A549 (cell line): ENCODE measurements at regions not wholly inside any gene's neighbourhood (a gene's known extent, or its start where the extent isn't known, plus 50 kb on each side); places are given as distances from the start of the nearest gene placed in this dataset.

Experiments used
- ATAC-seq, 2 experiments: fragments of 200-7000 bp in 1 of 2; fragments of >200 bp in 1 of 2; cut with Nextera tagmentation in 1 of 2; cut with Tn5 transposase in 1 of 2; 3 replicates each; pipeline versions ENCODE4 v1.8.0 to v1.9.1; 2018 to 2020; ENCODE audit warnings: mild to moderate bottlenecking in 1 of 2, moderate library complexity in 1 of 2
- CTCF ChIA-PET: fragments of 300-600 bp; sonication (Branson Sonifier 250); formaldehyde crosslinking; extraction: SDS; loops from one replicate; lab custom pipeline; 2021; ENCODE audit warnings: antibody characterized with exemption, inconsistent platforms; lab: Yijun Ruan, JAX
- POLR2A ChIA-PET: fragments of 350-600 bp; formaldehyde crosslinking; extraction: SDS; loops from one replicate; lab custom pipeline; 2021; ENCODE audit warnings: antibody characterized with exemption, inconsistent platforms; lab: Yijun Ruan, JAX
- DNase-seq, 2 experiments: peaks; one replicate each; pipeline versions ENCODE4 v3.0.0 to v3.0.0-alpha.2; 2011 to 2016; ENCODE audit warnings: low read depth in 1 of 2, low spot score in 1 of 2
- FAIRE-seq: peaks from 2 replicates; lab custom pipeline; 2011; peaks lifted over from hg19 to GRCh38; lab: Jason Lieb, UNC
- H3K27ac ChIP-seq, 2 experiments: fragments of >200 bp; sonication (Bioruptor Twin); formaldehyde crosslinking; 3 replicates each; pipeline ENCODE4 v1.5.1; 2016 to 2017
- H3K4me1 ChIP-seq: fragments of >200 bp; sonication (Bioruptor Twin); formaldehyde crosslinking; 3 replicates; pipeline ENCODE4 v1.6.1; 2016
- H3K4me2 ChIP-seq: fragments of >200 bp; sonication (Bioruptor Twin); formaldehyde crosslinking; 3 replicates; pipeline ENCODE4 v1.6.1; 2016
- H3K4me3 ChIP-seq: fragments of >200 bp; sonication (Bioruptor Twin); formaldehyde crosslinking; 3 replicates; pipeline ENCODE4 v1.5.1; 2016
- H3K9me3 ChIP-seq: fragments of >200 bp; sonication (Bioruptor Twin); formaldehyde crosslinking; 3 replicates; pipeline ENCODE4 v1.6.1; 2016
- CBX2 ChIP-seq: fragments of 200-600 bp; sonication (generic); IDR thresholded peaks from 2 replicates; pipeline ENCODE4 v1.6.1; 2016; ENCODE audit warnings: low read depth, mild to moderate bottlenecking, borderline replicate concordance
- CHD2 ChIP-seq: fragments of 150-350 bp; IDR thresholded peaks from 2 replicates; pipeline ENCODE4 v1.6.1; 2014; ENCODE audit warnings: low read length; ENCODE audit not compliant: partially characterized antibody
- EHF ChIP-seq: fragments of 250-450 bp; sonication (Bioruptor Pico); IDR thresholded peaks from 2 replicates; pipeline ENCODE4 v1.5.0; 2020; ENCODE audit warnings: mild to moderate bottlenecking
- ESRRA ChIP-seq: fragments of 150-350 bp; IDR thresholded peaks from 2 replicates; pipeline ENCODE4 v1.6.1; 2014; ENCODE audit warnings: mild to moderate bottlenecking, low read length, borderline replicate concordance
- FOSB ChIP-seq: fragments of 250-450 bp; sonication (Bioruptor Pico); IDR thresholded peaks from 2 replicates; pipeline ENCODE4 v1.5.0; 2020; ENCODE audit warnings: mild to moderate bottlenecking, moderate library complexity
- HDAC2 ChIP-seq: fragments of 200-600 bp; sonication (generic); IDR thresholded peaks from 2 replicates; pipeline ENCODE4 v1.6.1; 2016
- HEYL ChIP-seq: fragments of 250-450 bp; sonication (Bioruptor Pico); IDR thresholded peaks from 2 replicates; pipeline ENCODE4 v1.8.0; 2021; ENCODE audit warnings: mild to moderate bottlenecking, moderate library complexity
- KDM1A ChIP-seq: fragments of 200-600 bp; sonication (generic); IDR thresholded peaks from 2 replicates; pipeline ENCODE4 v1.6.1; 2016; ENCODE audit warnings: low read depth, mild to moderate bottlenecking
- PBX3 ChIP-seq: IDR thresholded peaks from 2 replicates; pipeline ENCODE4 v1.6.1; 2012
- RCOR1 ChIP-seq: fragments of 150-350 bp; IDR thresholded peaks from 2 replicates; pipeline ENCODE4 v1.6.1; 2014; ENCODE audit warnings: antibody characterized with exemption, low read length, low read depth
- TFCP2L1 ChIP-seq: fragments of 250-450 bp; sonication (Bioruptor Pico); IDR thresholded peaks from 2 replicates; pipeline ENCODE4 v1.5.0; 2021; ENCODE audit warnings: mild to moderate bottlenecking
- ZSCAN20 ChIP-seq: fragments of 250-450 bp; sonication (Bioruptor Pico); IDR thresholded peaks from 2 replicates; pipeline ENCODE4 v1.8.0; 2022; ENCODE audit warnings: mild to moderate bottlenecking, moderate library complexity
- WGBS: methylation state at CpG from one replicate; pipeline ENCODE4 v1.1.6; 2017; ENCODE audit errors: missing lambda C conversion rate; 5-methylcytosine and 5-hydroxymethylcytosine counted together
- TF ChIP-seq, protein P1 (sequence below): fragments of 450-650 bp; IDR thresholded peaks from 2 replicates; pipeline ENCODE4 v1.6.1; 2014; ENCODE audit warnings: antibody characterized with exemption
- TF ChIP-seq, protein P2 (sequence below): fragments of 250-450 bp; sonication (Bioruptor Pico); IDR thresholded peaks from 2 replicates; pipeline ENCODE4 v1.5.0; 2021; ENCODE audit warnings: mild to moderate bottlenecking, moderate library complexity, borderline replicate concordance

- TF ChIP-seq EHF = no peak
- TF ChIP-seq, protein P1, sequence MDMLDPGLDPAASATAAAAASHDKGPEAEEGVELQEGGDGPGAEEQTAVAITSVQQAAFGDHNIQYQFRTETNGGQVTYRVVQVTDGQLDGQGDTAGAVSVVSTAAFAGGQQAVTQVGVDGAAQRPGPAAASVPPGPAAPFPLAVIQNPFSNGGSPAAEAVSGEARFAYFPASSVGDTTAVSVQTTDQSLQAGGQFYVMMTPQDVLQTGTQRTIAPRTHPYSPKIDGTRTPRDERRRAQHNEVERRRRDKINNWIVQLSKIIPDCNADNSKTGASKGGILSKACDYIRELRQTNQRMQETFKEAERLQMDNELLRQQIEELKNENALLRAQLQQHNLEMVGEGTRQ = no peak
Observed at GRCh38 chr13:74646091-74646490, 511.9 kb upstream of the KLF12 start (continued).

GRCh38 chr13:74645586-74645985, 511.4 kb upstream of the KLF12 start:
- FAIRE-seq (no peak), DNase-seq (no peak), ATAC-seq (no peak)
- POLR2A ChIA-PET = no interaction called here
- H3K27ac ChIP-seq = no peak overlapping the region
- no peaks in the 10 kb centered on the region for H3K9me3 ChIP-seq
- TF ChIP-seq CBX2 = no peak
- TF ChIP-seq ZSCAN20 (CRISPR knock-in tag) = no peak
- no peak for TF ChIP-seq HDAC2
- no peak for TF ChIP-seq ESRRA
- no peak for TF ChIP-seq TFCP2L1 (CRISPR knock-in tag)
- TF ChIP-seq, protein P2, sequence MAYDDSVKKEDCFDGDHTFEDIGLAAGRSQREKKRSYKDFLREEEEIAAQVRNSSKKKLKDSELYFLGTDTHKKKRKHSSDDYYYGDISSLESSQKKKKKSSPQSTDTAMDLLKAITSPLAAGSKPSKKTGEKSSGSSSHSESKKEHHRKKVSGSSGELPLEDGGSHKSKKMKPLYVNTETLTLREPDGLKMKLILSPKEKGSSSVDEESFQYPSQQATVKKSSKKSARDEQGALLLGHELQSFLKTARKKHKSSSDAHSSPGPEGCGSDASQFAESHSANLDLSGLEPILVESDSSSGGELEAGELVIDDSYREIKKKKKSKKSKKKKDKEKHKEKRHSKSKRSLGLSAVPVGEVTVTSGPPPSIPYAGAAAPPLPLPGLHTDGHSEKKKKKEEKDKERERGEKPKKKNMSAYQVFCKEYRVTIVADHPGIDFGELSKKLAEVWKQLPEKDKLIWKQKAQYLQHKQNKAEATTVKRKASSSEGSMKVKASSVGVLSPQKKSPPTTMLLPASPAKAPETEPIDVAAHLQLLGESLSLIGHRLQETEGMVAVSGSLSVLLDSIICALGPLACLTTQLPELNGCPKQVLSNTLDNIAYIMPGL = no peak
- TF ChIP-seq PBX3 = no peak
- TF ChIP-seq KDM1A = no peak
- TF ChIP-seq FOSB (CRISPR knock-in tag) = no peak
- CTCF ChIA-PET = no interaction called here
- no peak overlapping the region for H3K4me2 ChIP-seq
- no peaks in the 10 kb centered on the region for H3K4me1 ChIP-seq
- no peak overlapping the region for H3K4me3 ChIP-seq

GRCh38 chr13:74644229-74644628, 510.0 kb upstream of the KLF12 start:
- ChIA-PET POLR2A (no interaction called here), CTCF (interaction anchor here (0.8 kb wide), 1 partner anchor 357 kb away, joined by 3 read pairs; no protein-coding TSS in a partner anchor)
- FAIRE-seq (no peak), DNase-seq (no peak), ATAC-seq (no peak)
- Histone ChIP-seq H3K4me3 (no peak overlapping the region), H3K4me2 (no peak overlapping the region), H3K27ac (no peak overlapping the region), H3K4me1 (no peaks in the 10 kb centered on the region), H3K9me3 (no peaks in the 10 kb centered on the region)
- TF ChIP-seq CHD2 = no peak
- TF ChIP-seq HEYL = no peak
- 36% methylated on average over 1 of the region's 1 CpG for WGBS

- POLR2A ChIA-PET = no interaction called here
- no peak for FAIRE-seq
Observed at GRCh38 chr13:74641586-74641985, 507.4 kb upstream of the KLF12 start.

GRCh38 chr13:74633734-74634133, 499.5 kb upstream of the KLF12 start:
- no peaks in the 10 kb centered on the region for H3K4me1 ChIP-seq
- no peak overlapping the region for H3K4me3 ChIP-seq
- POLR2A ChIA-PET = no interaction called here
- FAIRE-seq (no peak), ATAC-seq (no peak), DNase-seq (no peak)
- no peak for TF ChIP-seq RCOR1
- CTCF ChIA-PET = no interaction called here
- H3K4me2 ChIP-seq = no peak overlapping the region
- H3K9me3 ChIP-seq = no peaks in the 10 kb centered on the region
- WGBS = 73% methylated on average over 2 of the region's 2 CpGs
- H3K27ac ChIP-seq = no peak overlapping the region

More at GRCh38 chr13:74641586-74641985, 507.4 kb upstream of the KLF12 start:
- Histone ChIP-seq H3K4me1 (no peaks in the 10 kb centered on the region), H3K27ac (no peak overlapping the region), H3K9me3 (no peaks in the 10 kb centered on the region), H3K4me2 (no peak overlapping the region), H3K4me3 (no peak overlapping the region)
- DNase-seq (no peak), ATAC-seq (no peak)
- WGBS = 56% methylated on average over 4 of the region's 4 CpGs
- CTCF ChIA-PET = no interaction called here
- no peak for TF ChIP-seq EHF
